SH-SY5Y (cell line): ENCODE measurements at regions not wholly inside any gene's neighbourhood (a gene's known extent, or its start where the extent isn't known, plus 50 kb on each side); places are given as distances from the start of the nearest gene placed in this dataset.

ENCODE experiments used
- GATA2 ChIP-seq: IDR thresholded peaks from 2 replicates; pipeline ENCODE4 v1.6.1; 2011; ENCODE audit warnings: mild to moderate bottlenecking, low read depth, low read length
- GATA3 ChIP-seq: IDR thresholded peaks from 2 replicates; pipeline ENCODE4 v1.6.1; 2011; ENCODE audit warnings: low read depth, mild to moderate bottlenecking, low read length, moderate library complexity

DNA sequence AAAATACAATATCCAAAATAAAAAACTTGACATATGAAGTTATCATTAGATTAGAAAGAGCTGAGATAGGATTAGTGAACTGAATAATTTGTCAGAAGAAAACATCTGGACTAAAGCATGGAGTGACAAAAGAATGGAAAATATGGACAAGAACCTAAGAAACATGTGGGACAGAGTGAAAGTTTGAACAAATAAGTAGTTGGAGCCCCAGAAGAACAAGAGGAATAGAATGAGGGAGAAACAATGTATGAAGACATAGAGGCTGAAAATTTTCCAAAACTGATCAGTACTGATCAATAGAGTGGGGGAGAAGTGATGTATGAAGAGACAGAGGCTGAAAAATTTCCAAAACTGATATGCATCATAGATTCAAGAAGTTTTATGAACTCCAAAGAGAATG lies 170.6 kb upstream of the CRY1 start:
- TF ChIP-seq GATA3, result no peak
- no peak for TF ChIP-seq GATA2
